NCI-H1092 treated with DMSO at 0.1 percent for 48 hours (cell line): ENCODE measurements at regions not wholly inside any gene's neighbourhood (a gene's known extent, or its start where the extent isn't known, plus 50 kb on each side); places are given as distances from the start of the nearest gene placed in this dataset.

Experiments used
- DNase-seq: peaks from one replicate; lab custom pipeline; 2025; lab: John Stamatoyannopoulos, UW

DNA sequence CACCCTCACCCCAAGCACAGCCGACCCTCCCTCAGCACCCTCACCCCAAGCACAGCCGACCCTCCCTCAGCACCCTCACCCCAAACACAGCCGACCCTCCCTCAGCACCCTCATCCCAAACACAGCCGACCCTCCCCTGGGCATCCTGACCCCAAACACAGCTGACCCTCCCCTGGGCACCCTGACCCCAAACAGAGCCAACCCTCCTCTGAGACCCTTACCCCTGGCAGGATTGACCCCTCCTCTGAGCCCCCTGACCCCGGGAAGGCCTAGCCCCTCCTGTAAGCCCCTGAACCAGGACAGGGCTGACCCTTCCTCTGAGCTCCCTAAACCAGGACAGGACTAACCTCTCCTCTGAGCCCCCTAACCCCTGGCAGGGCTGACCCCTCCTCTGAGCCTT is 84.4 kb upstream of the RAB6C start:
- no peak for DNase-seq

DNA sequence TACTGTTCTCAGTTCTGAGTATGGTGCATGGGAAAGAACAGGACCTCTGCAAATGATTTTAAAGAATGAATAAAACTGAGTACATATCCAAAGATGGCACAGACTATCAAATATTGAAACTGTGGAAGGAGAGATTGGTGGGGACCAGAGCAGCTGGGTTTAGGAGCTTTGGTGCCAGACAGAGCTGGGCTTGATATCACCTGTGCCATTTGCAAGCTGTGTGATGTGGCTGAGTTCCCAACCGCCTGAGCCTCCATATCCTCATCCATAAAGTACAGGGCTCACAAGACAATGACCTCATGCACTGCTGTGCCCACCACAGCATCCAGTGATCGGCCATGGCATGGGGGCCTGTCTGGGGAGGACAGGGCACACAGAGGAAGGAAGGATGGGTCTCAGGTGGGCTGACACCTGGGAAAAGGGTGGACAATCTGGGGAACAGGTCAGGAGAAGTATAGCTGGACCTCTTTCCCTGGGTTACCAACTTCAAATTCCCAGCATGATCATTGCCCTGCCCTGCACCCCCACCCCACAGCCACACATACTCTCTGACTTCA is 83.9 kb upstream of the RAB6C start:
- no peak for DNase-seq

- DNase-seq = no peak
These were observed 83.0 kb upstream of the RAB6C start for GRCh38 chr2:129896226-129897100.

DNA sequence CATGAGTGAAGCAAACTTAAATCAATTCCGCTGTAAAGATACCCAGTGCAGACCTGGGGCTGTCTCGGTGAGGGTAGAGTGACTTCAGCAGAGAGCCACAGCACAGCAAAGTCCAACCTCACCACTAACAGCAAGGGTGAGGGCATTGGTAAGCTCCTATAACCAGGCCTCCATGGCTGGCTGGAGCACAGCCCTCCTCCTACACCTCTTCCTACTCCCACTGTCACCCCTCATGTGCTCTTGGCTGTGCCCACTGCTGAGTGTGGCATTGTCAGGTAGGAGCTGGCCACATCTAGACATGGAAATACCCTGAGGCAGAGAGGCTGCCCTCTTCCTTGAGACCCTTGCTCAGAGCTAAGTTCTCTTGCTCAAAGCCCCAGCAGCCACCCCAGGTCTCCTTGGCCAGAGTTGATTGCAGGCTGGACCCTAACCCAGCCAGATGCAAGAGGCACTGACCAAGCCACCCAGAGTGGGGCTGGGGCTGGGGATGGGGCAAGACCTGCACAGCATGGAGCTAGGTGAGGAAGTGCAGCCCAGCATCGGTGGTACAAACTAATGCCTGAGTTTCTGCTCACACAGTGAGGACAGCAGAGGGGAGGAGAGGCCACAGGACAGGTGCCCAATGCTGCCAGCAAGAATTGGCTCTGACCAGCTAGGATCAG is 77.6 kb upstream of the RAB6C start:
- DNase-seq = no peak

DNA sequence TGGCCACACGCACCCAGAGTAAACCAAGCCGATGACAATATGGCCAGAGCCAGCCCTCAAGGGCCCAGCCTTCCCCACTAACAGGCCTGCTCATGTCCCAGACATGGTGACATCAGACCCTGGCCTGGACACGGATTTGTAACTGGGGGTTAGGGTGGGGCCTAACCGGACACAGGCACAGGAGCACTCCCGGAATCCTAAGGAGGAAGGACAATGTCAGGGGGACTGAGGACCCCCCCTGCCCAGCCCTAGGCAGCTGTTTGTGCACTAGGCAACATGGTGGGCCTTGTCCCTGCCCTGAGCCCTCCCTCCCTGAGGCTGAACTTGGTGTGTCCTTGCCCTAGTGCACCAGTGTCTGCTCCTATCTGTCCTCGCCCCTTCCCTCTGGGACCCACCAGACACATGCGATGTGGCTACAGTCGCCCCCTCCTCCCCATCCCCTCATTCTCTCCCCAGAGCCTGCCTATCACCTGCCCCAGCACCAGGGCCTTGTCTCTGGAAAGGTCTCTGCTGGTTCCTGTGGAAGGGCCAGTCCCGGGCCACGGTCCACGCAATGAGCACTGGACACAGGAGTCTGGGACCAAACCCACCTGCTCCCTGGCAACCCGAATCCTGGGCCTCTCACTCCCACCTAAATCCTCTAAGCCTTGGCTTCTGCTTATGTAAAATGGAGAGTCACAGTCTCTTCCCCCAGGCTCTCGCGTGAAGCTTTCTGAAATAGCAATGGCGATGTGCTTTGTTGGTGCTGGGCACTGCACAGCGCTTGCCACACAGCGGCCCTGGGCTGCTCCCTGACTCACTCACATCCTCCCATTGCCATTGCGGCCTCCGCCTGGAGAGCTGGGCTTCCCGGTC is 76.5 kb upstream of the RAB6C start:
- DNase-seq = no peak

- no peak for DNase-seq
These were observed 75.7 kb upstream of the RAB6C start for GRCh38 chr2:129903586-129904425.

DNA sequence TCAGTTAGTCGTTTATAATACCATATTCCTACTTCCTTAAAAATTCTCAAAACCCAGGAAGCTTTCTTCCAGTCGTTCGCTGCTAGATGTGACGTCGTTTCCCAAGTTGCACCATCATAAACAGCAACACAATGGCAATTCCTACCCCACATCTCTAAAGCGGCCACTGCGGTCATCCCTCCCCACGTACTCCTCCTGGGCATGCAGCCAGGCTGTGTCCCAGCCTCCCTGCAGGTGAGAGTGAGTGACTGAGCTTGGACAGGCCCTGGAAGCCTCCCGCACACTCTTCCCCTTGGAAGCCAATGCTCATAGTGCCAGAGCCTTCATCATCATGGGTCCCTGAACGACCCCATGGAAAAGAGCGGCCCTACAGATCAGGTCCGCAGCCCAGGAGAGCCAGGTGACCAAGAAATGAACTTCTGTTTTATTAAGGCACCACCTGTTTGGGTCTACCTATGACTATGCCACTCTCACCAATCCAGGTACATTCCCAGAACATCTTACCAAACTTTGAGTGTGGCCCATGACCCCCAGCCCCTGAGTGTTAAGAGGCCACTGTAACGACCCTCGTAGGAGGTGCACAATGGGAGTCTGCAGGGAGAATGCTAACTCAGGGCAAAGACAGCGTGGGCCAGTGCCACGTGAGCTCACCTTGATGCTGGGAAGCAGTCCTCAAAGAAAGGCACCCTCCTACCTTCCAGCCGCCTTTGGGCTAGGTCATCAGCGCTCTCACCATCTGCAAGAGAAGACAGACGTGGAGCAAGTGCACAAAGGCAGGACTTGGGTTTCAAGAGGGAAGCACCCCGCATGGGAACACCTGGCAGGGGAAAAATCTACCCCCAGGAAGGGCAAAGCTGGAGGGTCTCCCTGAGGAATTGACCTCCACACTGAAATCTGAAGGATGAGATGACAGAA is 74.7 kb upstream of the RAB6C start:
- no peak for DNase-seq

- DNase-seq = no peak
These were observed 73.8 kb upstream of the RAB6C start for GRCh38 chr2:129905664-129906081.

- DNase-seq = no peak
These were observed 73.2 kb upstream of the RAB6C start for GRCh38 chr2:129906139-129906860.

- no peak for DNase-seq
These were observed 72.6 kb upstream of the RAB6C start for GRCh38 chr2:129906861-129907235.

GRCh38 chr2:129907256-129907998 is 72.0 kb upstream of the RAB6C start:
- DNase-seq = no peak

DNA sequence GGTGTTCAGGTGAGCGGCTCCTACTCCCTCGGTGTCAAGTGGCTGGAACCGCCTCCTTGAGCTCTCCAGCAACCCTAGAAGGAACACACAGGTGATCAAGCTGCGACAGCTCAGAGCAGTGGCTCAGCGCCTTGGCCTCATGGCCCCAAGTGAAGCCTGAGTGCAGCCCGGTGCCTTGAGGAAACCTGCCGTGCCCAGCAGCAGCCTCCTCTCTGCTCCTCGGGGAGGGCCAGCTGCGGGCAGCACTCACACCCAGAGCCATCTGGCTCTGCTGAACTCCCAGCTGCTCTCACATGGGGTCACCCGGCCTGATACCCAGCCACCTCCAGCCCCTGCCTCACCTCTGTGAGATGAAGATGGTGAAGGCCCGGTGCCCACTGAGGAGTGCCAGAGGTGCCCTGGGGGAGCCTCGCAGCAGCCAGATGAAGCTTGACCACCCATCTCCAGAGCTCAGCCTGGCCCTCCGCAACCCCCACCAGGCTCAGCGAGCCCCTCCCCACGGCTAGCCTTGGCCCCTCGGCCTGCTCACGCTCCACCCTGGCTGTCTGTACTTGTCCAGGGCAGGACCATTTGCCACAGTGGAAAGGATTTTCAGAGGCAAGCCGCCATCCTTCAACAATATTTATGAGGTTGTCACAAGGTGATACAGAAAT is 70.6 kb upstream of the RAB6C start:
- DNase-seq = no peak

DNA sequence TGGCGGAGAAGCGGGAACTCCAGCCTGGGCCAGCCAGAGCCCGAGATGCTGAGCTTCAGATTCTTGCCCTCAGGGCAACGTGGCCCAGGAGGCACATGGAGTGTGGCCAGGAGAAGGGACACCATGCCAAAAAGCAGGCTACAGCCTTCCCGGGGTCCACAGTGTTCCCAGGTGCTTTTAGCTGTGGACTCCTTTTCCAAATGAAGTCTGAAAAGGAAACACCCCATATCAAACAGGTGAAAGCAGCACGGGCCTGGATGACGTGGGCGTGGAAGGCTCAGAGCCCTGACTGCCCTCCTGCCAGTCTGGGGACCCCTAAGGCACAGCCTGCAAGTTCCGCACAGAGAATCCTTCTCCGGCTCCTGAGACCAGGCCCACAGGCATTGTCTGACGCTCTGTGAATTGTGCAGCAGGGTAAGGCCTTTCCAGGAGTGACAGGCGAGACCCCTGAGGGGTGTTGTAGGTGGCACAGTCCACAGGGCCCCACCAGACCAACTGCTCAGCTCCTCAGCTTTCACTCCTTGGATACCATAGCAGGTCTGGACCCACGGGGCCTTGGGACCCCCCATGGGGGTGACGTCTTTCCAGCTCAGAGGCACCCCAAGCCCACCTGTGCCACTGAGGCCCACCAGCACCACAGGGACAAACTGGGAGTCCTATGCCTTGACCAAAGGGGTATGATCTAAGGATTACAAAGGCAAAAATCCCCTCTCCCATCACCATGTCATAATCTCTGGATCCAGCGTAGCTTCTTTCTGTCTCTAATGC is 69.6 kb upstream of the RAB6C start:
- DNase-seq = no peak

- DNase-seq = no peak
These were observed 68.8 kb upstream of the RAB6C start for GRCh38 chr2:129910446-129911362.

- no peak for DNase-seq
These were observed 68.0 kb upstream of the RAB6C start for GRCh38 chr2:129911363-129912065.
